GM19468 (cell line): ENCODE measurements at regions not wholly inside any gene's neighbourhood (a gene's known extent, or its start where the extent isn't known, plus 50 kb on each side); places are given as distances from the start of the nearest gene placed in this dataset.

Experiments used
- ATAC-seq: cut with Tn5 transposase; IDR thresholded peaks from one replicate; pipeline ENCODE4 v1.9.1; 2021; ENCODE audit warnings: mild to moderate bottlenecking, moderate library complexity, moderate number of reproducible peaks; ENCODE audit not compliant: unreplicated experiment; ENCODE audit errors: extremely low read depth

DNA sequence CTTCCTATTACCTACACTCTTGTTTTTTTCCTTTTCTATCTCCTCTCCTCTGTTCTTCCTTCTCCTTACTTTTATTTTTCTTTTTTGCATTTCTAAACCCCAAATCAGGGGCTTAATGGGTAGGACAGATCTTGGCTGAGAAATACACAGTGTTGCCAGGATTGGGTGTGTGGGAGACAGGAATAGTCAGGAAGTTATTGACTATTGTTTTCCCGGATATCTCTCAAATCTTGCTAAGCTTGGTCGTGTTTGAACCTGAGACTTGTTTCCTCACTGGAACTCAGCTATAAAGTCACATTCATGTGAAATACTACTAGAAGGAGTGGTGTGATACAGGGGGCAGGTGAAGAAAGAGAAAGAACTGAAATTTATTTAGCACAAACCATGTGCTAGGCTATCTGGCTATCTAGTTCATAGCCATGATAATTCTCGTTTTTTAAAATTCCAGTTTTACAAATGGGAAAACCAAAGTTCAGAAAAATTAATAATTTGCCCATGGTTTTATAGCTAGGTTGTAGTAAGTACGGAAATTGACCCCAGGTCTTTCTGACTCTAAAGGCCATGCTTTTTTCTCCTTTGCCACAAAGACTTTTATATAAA lies 343.2 kb upstream of the UMPS start:
- ATAC-seq = no peak

DNA sequence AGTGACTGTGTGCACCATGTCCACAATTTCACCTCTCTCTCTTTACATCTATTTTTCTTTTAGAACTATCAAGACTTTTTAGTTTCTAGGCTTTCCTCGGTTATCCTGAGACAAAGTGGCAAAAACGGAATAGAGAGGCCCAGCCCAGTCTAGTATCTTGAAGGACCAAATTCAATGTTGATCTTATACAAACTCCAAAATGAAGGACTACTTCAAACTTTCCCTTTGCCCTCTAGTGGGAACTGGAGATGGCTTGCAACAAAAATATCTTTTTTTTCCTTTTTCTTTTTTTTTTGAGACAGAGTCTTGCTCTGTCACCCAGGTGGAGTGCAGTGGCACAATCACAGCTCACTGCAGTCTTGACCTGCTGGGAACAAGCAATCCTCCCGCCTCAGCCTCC lies 338.5 kb upstream of the UMPS start:
- no peak for ATAC-seq

- no peak for ATAC-seq
Measured at GRCh38 chr3:124393340-124393739, 336.9 kb upstream of the UMPS start.

GRCh38 chr3:124395162-124395561 lies 335.1 kb upstream of the UMPS start:
- ATAC-seq = no peak

DNA sequence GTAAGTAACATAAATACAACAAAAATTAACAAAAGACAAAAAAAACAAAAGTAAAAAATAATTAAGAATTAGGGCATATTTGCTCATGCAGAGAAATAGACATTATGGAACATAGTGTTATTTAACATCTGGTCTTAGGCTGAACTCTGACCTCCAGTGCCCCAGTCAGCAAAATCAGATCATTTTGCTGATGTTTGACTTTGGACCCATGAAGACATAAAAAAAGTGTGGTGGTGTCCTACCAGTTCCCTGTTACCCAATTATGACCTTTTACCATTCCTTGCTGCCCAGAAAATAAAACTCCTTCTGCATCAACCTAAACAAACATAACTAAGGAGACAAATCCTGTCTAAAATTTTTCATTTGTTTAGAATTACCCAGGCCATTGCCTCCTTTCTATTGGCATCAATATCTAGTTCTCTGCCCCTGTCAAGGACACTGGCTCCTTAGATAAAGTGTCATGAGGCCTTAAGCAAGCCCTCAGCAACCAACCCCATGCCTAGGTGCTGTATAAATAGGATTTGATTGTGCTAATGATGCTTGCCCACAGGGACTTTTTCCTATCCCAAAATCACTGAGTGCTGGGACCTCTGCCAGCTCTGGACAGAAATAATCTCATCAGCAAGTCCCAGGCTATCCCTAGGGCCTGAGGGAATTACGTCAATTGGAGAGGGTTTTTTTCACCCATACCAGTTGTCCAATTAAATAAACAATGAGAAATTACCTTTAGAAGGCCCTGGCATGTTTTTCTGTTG lies 334.5 kb upstream of the UMPS start:
- no peak for ATAC-seq

DNA sequence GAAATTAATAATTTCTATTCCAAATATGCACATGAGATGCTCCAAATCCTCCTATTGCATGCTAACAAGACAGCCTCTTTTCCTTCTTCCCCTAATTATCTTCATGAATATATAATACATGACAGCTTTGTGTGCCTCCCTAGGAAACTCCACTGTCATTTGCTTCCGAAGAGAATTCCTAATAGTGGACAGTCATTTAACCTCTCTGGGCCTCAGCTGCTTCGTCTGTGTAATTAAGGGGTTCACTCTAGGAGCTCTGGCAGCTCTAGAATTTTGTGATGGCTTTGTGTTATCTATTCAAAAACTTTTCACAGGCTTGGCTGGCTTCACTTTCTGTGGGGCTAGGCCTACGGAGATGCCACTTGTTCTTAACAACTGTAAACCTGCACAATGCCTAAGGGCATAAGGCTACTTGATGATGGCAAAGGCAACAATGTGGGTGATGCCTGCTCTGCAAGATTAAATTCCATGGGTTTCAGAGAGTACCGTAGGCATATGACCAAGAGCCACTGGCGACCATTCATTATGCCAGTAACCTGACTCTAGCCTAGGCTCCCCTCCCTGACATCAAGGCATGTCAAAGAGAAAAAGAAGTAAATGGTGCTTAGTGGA lies 333.8 kb upstream of the UMPS start:
- ATAC-seq = no peak

DNA sequence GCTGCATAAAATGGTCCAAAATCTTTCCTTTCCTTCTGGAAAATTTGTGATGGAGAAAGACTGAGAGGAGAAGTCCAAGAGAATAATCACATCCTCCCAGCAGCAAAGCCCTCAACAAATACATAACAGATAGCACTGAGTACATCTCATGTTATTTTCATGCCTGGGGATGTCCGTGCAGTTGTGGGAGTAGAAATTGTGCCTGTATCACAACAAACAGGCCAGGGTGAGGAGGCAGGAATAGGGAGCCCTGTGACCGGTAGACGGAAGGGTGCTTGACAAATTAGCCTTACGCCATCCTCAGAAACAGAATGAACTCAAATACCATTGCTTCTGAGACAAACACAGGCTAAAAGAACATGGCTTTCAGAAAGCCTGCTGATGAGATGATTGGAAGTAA lies 333.2 kb upstream of the UMPS start:
- no peak for ATAC-seq

DNA sequence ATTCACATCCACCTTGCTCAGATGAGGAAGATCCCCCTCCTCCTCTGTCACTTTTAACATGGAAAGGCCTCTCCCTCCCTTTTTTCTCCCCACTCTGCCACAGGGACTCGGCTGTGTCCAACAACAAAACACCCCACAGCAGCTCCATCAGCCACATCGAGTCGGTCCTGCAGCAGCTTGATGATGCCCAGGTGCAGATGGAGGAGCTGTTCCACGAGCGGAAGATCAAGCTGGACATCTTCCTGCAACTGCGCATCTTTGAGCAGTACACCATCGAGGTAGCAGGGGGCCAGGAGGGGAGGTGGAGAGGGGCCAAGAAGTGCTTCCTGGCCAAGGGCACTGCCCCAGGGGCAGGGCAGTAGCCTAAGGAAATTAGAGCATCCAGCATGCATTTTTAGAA lies 331.7 kb upstream of the UMPS start:
- no peak for ATAC-seq

- no peak for ATAC-seq
Measured at GRCh38 chr3:124401843-124402242, 328.4 kb upstream of the UMPS start.

DNA sequence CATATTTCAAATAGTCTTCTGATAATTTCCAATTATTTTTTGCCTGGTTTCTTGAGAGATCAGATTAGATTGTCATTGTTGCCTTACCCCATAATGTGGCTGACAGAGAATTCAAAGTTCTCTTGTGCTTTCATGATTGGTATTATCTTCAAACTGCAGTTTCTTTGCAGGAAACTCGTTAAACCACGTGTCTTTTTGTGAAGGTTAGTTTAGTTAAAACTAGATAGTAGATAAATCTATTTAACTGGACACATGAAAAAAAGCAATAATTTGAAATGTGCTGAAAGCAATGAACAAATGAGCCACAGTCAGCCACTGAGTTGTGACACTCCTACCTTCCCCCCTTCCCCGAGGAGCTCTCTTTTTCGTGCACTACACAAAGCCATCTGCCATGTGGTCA lies 327.5 kb upstream of the UMPS start:
- no peak for ATAC-seq

- ATAC-seq = no peak
Measured at GRCh38 chr3:124404621-124405020, 325.6 kb upstream of the UMPS start.

DNA sequence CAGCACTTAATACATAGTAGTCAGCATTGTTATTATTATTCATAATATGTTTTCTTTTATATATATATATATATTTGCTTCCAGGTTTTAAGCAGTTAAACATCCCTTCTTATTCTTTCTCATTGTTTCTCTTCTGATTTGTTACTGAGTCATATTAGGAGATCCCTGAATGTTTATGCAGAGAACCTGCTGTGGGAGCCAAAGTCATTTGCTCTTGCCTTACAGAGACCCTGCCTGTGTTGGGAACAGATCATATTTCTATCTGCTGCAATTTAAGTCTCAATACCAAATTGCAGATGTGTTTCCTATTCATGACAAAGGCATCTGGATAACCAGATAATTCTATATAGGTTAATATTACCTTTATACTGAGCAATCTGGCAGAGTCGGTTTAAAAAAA lies 323.0 kb upstream of the UMPS start:
- ATAC-seq = no peak

- ATAC-seq = no peak
Measured at GRCh38 chr3:124409650-124410275, 320.5 kb upstream of the UMPS start.

DNA sequence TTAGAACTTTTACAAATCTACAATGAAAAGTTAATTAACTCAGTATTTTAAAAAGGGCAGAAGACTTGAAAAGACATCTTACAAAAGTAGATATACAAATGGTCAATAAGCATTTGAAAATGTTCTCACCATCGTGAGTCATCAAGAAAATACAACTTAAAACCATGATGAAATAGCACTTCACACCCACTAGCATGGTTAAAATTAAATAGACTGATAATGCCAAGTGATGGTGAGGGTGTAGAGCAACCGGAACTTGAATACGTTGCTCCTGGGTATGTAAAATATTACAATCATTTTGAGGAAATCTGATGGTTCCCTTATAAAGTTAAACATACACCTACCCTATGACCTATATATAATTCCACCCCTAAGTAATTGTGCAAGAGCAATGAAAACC lies 319.8 kb upstream of the UMPS start:
- no peak for ATAC-seq

DNA sequence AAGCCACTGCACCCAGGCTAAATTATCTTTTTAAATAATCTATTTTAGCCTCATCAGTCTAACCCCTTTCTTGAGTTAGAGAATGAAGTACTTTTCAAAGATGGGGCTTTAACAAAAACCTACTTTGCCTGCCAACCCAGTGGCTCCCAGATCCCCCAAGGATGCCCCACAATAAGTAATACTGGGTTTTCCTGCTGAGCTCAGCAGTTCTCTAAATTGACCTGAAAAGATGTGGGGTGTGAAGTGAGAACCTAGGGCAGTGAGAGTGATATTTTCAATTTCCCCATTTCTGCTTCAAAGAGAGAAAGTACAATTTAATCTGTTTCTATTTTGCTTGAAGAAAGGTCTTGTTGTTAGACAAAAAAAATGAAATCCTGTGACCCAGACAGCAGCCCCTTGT lies 318.5 kb upstream of the UMPS start:
- ATAC-seq = no peak

GRCh38 chr3:124412644-124413043 lies 317.6 kb upstream of the UMPS start:
- ATAC-seq = no peak

GRCh38 chr3:124413393-124413792 lies 316.9 kb upstream of the UMPS start:
- no peak for ATAC-seq

DNA sequence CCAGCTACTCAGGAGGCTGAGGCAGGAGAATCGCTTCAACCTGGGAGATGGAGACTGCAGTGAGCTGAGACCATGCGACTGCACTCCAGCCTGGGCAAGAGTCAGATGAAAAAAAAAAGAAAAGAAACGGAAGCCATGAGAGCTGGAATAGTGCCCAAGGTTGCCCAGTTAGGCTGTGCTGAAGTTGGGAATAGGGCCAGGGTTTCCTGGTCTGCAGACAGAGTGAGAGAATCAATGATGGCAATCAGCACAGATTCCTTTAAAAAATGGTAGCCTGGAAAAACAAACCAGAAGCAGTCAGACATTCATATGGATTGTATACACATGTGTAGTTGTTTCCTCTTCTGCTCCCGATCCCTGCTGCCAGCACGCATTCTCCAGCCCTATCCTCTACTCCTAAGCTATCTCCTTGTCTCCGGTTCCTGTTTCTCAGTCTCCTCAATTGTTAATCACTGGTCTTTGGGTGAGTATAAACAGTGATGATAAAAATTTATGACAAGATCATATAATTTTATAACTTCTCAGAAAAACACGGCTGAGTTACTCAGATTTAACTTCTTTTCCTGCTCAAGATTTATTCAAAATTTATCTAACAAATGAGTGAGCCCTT lies 316.2 kb upstream of the UMPS start:
- ATAC-seq = no peak

- ATAC-seq = no peak
Measured at GRCh38 chr3:124415446-124415960, 314.7 kb upstream of the UMPS start.

- ATAC-seq = no peak
Measured at GRCh38 chr3:124419303-124419702, 310.9 kb upstream of the UMPS start.

DNA sequence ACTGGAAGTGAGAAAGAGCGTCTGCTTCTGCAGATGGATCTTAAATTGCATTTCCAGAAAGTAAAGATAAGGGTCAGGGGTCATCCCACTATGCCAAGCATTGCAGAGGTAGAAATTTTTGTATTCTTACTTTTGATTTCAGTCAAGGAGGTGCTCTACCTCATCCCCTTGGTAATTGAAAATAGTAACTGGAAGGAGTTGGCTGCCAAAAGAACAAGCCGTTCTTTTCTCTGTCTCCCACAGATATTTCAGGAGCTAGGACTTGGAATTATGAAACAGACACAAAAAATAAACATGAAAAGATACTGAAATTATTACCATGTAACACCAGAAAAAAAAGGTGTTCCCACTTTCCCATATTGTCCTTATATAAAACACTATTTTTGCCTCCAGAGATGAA lies 309.9 kb upstream of the UMPS start:
- no peak for ATAC-seq
